Mesothelial cell of epicardium (in vitro differentiated cells): ENCODE measurements at regions not wholly inside any gene's neighbourhood (a gene's known extent, or its start where the extent isn't known, plus 50 kb on each side); places are given as distances from the start of the nearest gene placed in this dataset.

Experiments
- DNase-seq, 2 experiments: peaks; one replicate each; pipeline ENCODE4 v3.0.0; 2021; ENCODE audit warnings: low spot score in 2 of 2; ENCODE audit not compliant: unreplicated experiment in 2 of 2
- H3K27ac Mint-ChIP-seq: 2 replicates; pipeline ENCODE4 v1.8.0; 2021; ENCODE audit warnings: mixed read lengths
- H3K27me3 Mint-ChIP-seq: 2 replicates; pipeline ENCODE4 v1.8.0; 2021; ENCODE audit warnings: low read depth, mixed read lengths
- H3K36me3 Mint-ChIP-seq: 2 replicates; pipeline ENCODE4 v1.8.0; 2021; ENCODE audit warnings: mixed read lengths
- H3K4me1 Mint-ChIP-seq: 2 replicates; pipeline ENCODE4 v1.8.0; 2021; ENCODE audit warnings: mixed read lengths
- H3K4me3 Mint-ChIP-seq: 2 replicates; pipeline ENCODE4 v1.8.0; 2021; ENCODE audit warnings: mild to moderate bottlenecking, moderate library complexity, mixed read lengths
- H3K9me3 Mint-ChIP-seq: 2 replicates; pipeline ENCODE4 v1.8.0; 2021; ENCODE audit warnings: mixed read lengths
- CTCF ChIP-seq: fragments of 200-600 bp; sonication (generic); IDR thresholded peaks from one replicate; pipeline ENCODE4 v1.5.0; 2021; ENCODE audit warnings: antibody characterized with exemption; ENCODE audit not compliant: unreplicated experiment

- H3K9me3 Mint-ChIP-seq = peaks cover 17% of the 10 kb centered on the region
- peaks cover 14% of the 10 kb centered on the region for H3K27me3 Mint-ChIP-seq
- H3K4me1 Mint-ChIP-seq = no peaks in the 10 kb centered on the region
- TF ChIP-seq CTCF = no peak
- no peak overlapping the region for H3K4me3 Mint-ChIP-seq
- DNase-seq = no peak
- H3K36me3 Mint-ChIP-seq = no peaks in the 10 kb centered on the region
- H3K27ac Mint-ChIP-seq = no peak overlapping the region
These were observed 110.8 kb upstream of the ARL4C start for GRCh38 chr2:234607691-234608090.

- TF ChIP-seq CTCF = no peak
- no peak for DNase-seq
- H3K36me3 Mint-ChIP-seq = no peaks in the 10 kb centered on the region
- peaks cover 9% of the 10 kb centered on the region for H3K9me3 Mint-ChIP-seq
- no peak overlapping the region for H3K4me3 Mint-ChIP-seq
- no peaks in the 10 kb centered on the region for H3K4me1 Mint-ChIP-seq
- peaks cover 14% of the 10 kb centered on the region for H3K27me3 Mint-ChIP-seq
- H3K27ac Mint-ChIP-seq = no peak overlapping the region
These were observed 110.0 kb upstream of the ARL4C start for GRCh38 chr2:234606896-234607295.

- no peaks in the 10 kb centered on the region for H3K36me3 Mint-ChIP-seq
These were observed 106.7 kb upstream of the ARL4C start for GRCh38 chr2:234603619-234604018.

GRCh38 chr2:234601213-234601612 lies 104.3 kb upstream of the ARL4C start:
- Mint-ChIP-seq H3K4me3 (no peak overlapping the region), H3K27me3 (peaks cover 28% of the 10 kb centered on the region), H3K27ac (no peak overlapping the region), H3K4me1 (no peaks in the 10 kb centered on the region), H3K36me3 (no peaks in the 10 kb centered on the region), H3K9me3 (peaks cover 4% of the 10 kb centered on the region)
- DNase-seq = no peak
- no peak for TF ChIP-seq CTCF

More at GRCh38 chr2:234603619-234604018, 106.7 kb upstream of the ARL4C start:
- peaks cover 22% of the 10 kb centered on the region for H3K27me3 Mint-ChIP-seq
- no peak overlapping the region for H3K27ac Mint-ChIP-seq
- no peak overlapping the region for H3K4me3 Mint-ChIP-seq
- H3K4me1 Mint-ChIP-seq = no peaks in the 10 kb centered on the region
- no peak for DNase-seq
- H3K9me3 Mint-ChIP-seq = peaks cover 4% of the 10 kb centered on the region
- no peak for TF ChIP-seq CTCF

GRCh38 chr2:234597576-234597861 lies 100.6 kb upstream of the ARL4C start:
- peaks cover 21% of the 10 kb centered on the region for H3K27me3 Mint-ChIP-seq
- H3K4me3 Mint-ChIP-seq = no peak overlapping the region
- H3K27ac Mint-ChIP-seq = no peak overlapping the region
- no peak for TF ChIP-seq CTCF
- no peak for DNase-seq
- H3K4me1 Mint-ChIP-seq = no peaks in the 10 kb centered on the region
- H3K9me3 Mint-ChIP-seq = peaks cover 10% of the 10 kb centered on the region
- no peaks in the 10 kb centered on the region for H3K36me3 Mint-ChIP-seq

- peaks cover 24% of the 10 kb centered on the region for H3K27me3 Mint-ChIP-seq
- no peaks in the 10 kb centered on the region for H3K4me1 Mint-ChIP-seq
- H3K4me3 Mint-ChIP-seq = no peak overlapping the region
- H3K27ac Mint-ChIP-seq = no peak overlapping the region
- peaks cover 10% of the 10 kb centered on the region for H3K9me3 Mint-ChIP-seq
- no peaks in the 10 kb centered on the region for H3K36me3 Mint-ChIP-seq
- DNase-seq = no peak
- TF ChIP-seq CTCF = no peak
These were observed 100.1 kb upstream of the ARL4C start for GRCh38 chr2:234596696-234597575.
